ENCODE measurements at regions not wholly inside any gene's neighbourhood (a gene's known extent, or its start where the extent isn't known, plus 50 kb on each side); places are given as distances from the start of the nearest gene placed in this dataset.
"Not testable (repeated sequence)": the region's sequence is repeated elsewhere in the genome, so short reads cannot be mapped to it uniquely, and the experiment has no call there.

GRCh38 chr1:157369808-157370521, 182.3 kb downstream of the FCRL5 start:
- no peaks in the 10 kb centered on the region for H3K9me2 ChIP-seq (replicated peaks; ENCODE audit: low read depth, low read length)

GRCh38 chr1:157368941-157369340, 183.4 kb downstream of the FCRL5 start:
- not testable (repeated sequence) for H3K27me3 ChIP-seq (ENCODE audit: insufficient read depth, low read length, poor library complexity, severe bottlenecking); H3K9me2 ChIP-seq (replicated peaks; ENCODE audit: low read depth, low read length); H3K4me2 ChIP-seq (ENCODE audit: low read depth, low read length, poor library complexity, severe bottlenecking)

More at GRCh38 chr1:157369808-157370521, 182.3 kb downstream of the FCRL5 start:
- Histone ChIP-seq H2AFZ (ENCODE audit: low read length) (peak overlapping the region; percentile 43; the same call in 1 of the 2 replicates), H3K36me3 (ENCODE audit: insufficient read depth, low read length) (no peaks in the 10 kb centered on the region), H3K4me3 (ENCODE audit: low read length, poor library complexity, severe bottlenecking) (no peak overlapping the region), H3K4me2 (ENCODE audit: low read depth, low read length, poor library complexity, severe bottlenecking) (no peak overlapping the region), H3K4me1 (ENCODE audit: insufficient read depth, low read length, poor library complexity, severe bottlenecking) (peaks cover 23% of the 10 kb centered on the region), H3K9ac (ENCODE audit: low read depth, low read length, poor library complexity, severe bottlenecking) (no peak overlapping the region), H3F3A (ENCODE audit: low read depth) (no peaks in the 10 kb centered on the region), H3K79me2 (ENCODE audit: insufficient read depth, low read length) (no peaks in the 10 kb centered on the region), H3K27me3 (ENCODE audit: insufficient read depth, low read length, poor library complexity, severe bottlenecking) (no peaks in the 10 kb centered on the region), H3K9me3 (ENCODE audit: insufficient read depth, low read depth, low read length) (no peaks in the 10 kb centered on the region), H4K20me1 (ENCODE audit: insufficient read depth, low read length, poor library complexity, severe bottlenecking) (no peaks in the 10 kb centered on the region)
- TF ChIP-seq CTCF (conservative IDR thresholded peaks at IDR 0.05; ENCODE audit: low read length): peak; percentile 91
- no peak for TF ChIP-seq EZH2phosphoT487 (IDR thresholded peaks at IDR 0.05; ENCODE audit: borderline replicate concordance)

GRCh38 chr1:157368363-157368762, 184.0 kb downstream of the FCRL5 start:
- Histone ChIP-seq H4K20me1 (ENCODE audit: insufficient read depth, low read length, poor library complexity, severe bottlenecking) (no peaks in the 10 kb centered on the region), H3K9me2 (replicated peaks; ENCODE audit: low read depth, low read length) (no peaks in the 10 kb centered on the region), H3K9ac (ENCODE audit: low read depth, low read length, poor library complexity, severe bottlenecking) (no peak overlapping the region)

More at GRCh38 chr1:157368941-157369340, 183.4 kb downstream of the FCRL5 start:
- not testable (repeated sequence) for H3K4me3 ChIP-seq (ENCODE audit: low read length, poor library complexity, severe bottlenecking); H4K20me1 ChIP-seq (ENCODE audit: insufficient read depth, low read length, poor library complexity, severe bottlenecking); H3K9ac ChIP-seq (ENCODE audit: low read depth, low read length, poor library complexity, severe bottlenecking); H3K79me2 ChIP-seq (ENCODE audit: insufficient read depth, low read length); H3K36me3 ChIP-seq (ENCODE audit: insufficient read depth, low read length); H3F3A ChIP-seq (ENCODE audit: low read depth); H3K9me3 ChIP-seq (ENCODE audit: insufficient read depth, low read depth, low read length)
- Histone ChIP-seq H2AFZ (ENCODE audit: low read length) (0 out of 2 replicates have a peak overlapping the region, but pooled peaks have one; percentile 19), H3K4me1 (ENCODE audit: insufficient read depth, low read length, poor library complexity, severe bottlenecking) (peaks cover 23% of the 10 kb centered on the region)

More at GRCh38 chr1:157368363-157368762, 184.0 kb downstream of the FCRL5 start:
- Histone ChIP-seq H3K9me3 (ENCODE audit: insufficient read depth, low read depth, low read length) (no peaks in the 10 kb centered on the region), H3K27me3 (ENCODE audit: insufficient read depth, low read length, poor library complexity, severe bottlenecking) (no peaks in the 10 kb centered on the region), H3K4me3 (ENCODE audit: low read length, poor library complexity, severe bottlenecking) (no peak overlapping the region), H3K4me2 (ENCODE audit: low read depth, low read length, poor library complexity, severe bottlenecking) (no peak overlapping the region), H3K36me3 (ENCODE audit: insufficient read depth, low read length) (no peaks in the 10 kb centered on the region), H3K4me1 (ENCODE audit: insufficient read depth, low read length, poor library complexity, severe bottlenecking) (peaks cover 23% of the 10 kb centered on the region), H3F3A (ENCODE audit: low read depth) (no peaks in the 10 kb centered on the region), H3K79me2 (ENCODE audit: insufficient read depth, low read length) (no peaks in the 10 kb centered on the region), H2AFZ (ENCODE audit: low read length) (no peak overlapping the region)
- TF ChIP-seq CTCF (conservative IDR thresholded peaks at IDR 0.05; ENCODE audit: low read length) (no peak), EZH2phosphoT487 (IDR thresholded peaks at IDR 0.05; ENCODE audit: borderline replicate concordance) (no peak)

Measured in Loucy (cell line).